WERI-Rb-1 (cell line): ENCODE measurements at regions not wholly inside any gene's neighbourhood (a gene's known extent, or its start where the extent isn't known, plus 50 kb on each side); places are given as distances from the start of the nearest gene placed in this dataset.
A peak's percentile ranks its signal among the peaks of the same experiment; 100 is the strongest.

ENCODE experiments used
- DNase-seq: peaks from one replicate; pipeline ENCODE4 v3.0.0-alpha.2; 2020
- H3K27ac ChIP-seq: fragments of 250-450 bp; sonication (Bioruptor Pico); 2 replicates; pipeline ENCODE4 v1.5.1; 2020; ENCODE audit warnings: mild to moderate bottlenecking, moderate library complexity
- H3K27me3 ChIP-seq: fragments of 250-450 bp; sonication (Bioruptor Pico); 2 replicates; pipeline ENCODE4 v1.5.1; 2021; ENCODE audit warnings: mild to moderate bottlenecking, low read depth, moderate library complexity; ENCODE audit not compliant: insufficient read depth, severe bottlenecking
- H3K36me3 ChIP-seq: fragments of 250-450 bp; sonication (Bioruptor Pico); 2 replicates; pipeline ENCODE4 v1.5.1; 2020; ENCODE audit warnings: mild to moderate bottlenecking, moderate library complexity
- H3K4me3 ChIP-seq: 2 replicates; pipeline ENCODE4 v1.5.1; 2011; ENCODE audit warnings: low read depth, mild to moderate bottlenecking, control low read depth, low read length
- H3K9me3 ChIP-seq: fragments of 250-450 bp; sonication (Bioruptor Pico); 2 replicates; pipeline ENCODE4 v1.5.1; 2021; ENCODE audit warnings: mild to moderate bottlenecking, moderate library complexity; ENCODE audit not compliant: severe bottlenecking
- TF ChIP-seq, protein P1 (sequence below): IDR thresholded peaks from 2 replicates; pipeline ENCODE4 v1.5.1; 2011; ENCODE audit warnings: low read depth, mild to moderate bottlenecking, control low read depth, inconsistent platforms, low read length

DNA sequence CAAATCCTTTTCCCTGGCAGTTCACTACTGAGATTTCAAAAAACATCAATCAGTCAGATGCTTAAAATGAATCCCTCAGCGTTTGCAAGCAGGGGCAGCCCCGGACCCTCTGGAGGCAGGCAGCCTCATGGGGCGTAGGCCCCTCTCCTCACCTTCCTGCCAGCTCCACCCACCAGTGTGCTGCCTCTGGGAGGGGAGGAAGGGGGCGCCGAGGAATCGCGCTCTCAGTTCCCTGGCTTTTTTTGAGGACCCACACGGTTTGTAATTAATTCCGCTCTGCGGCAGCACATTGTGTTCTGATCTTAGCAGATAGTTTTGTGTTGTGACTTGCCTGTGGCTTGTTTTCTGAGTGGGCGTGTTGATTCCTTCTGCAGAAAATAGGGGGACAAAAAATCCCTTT, 159.9 kb downstream of the KLF13 start:
- H3K27me3 ChIP-seq, result no peaks in the 10 kb centered on the region
- H3K4me3 ChIP-seq, result no peak overlapping the region
- H3K36me3 ChIP-seq, result no peaks in the 10 kb centered on the region
- no peak overlapping the region for H3K27ac ChIP-seq
- H3K9me3 ChIP-seq, result no peaks in the 10 kb centered on the region
- DNase-seq, result no peak
- TF ChIP-seq, protein P1, sequence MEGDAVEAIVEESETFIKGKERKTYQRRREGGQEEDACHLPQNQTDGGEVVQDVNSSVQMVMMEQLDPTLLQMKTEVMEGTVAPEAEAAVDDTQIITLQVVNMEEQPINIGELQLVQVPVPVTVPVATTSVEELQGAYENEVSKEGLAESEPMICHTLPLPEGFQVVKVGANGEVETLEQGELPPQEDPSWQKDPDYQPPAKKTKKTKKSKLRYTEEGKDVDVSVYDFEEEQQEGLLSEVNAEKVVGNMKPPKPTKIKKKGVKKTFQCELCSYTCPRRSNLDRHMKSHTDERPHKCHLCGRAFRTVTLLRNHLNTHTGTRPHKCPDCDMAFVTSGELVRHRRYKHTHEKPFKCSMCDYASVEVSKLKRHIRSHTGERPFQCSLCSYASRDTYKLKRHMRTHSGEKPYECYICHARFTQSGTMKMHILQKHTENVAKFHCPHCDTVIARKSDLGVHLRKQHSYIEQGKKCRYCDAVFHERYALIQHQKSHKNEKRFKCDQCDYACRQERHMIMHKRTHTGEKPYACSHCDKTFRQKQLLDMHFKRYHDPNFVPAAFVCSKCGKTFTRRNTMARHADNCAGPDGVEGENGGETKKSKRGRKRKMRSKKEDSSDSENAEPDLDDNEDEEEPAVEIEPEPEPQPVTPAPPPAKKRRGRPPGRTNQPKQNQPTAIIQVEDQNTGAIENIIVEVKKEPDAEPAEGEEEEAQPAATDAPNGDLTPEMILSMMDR, result no peak

DNA sequence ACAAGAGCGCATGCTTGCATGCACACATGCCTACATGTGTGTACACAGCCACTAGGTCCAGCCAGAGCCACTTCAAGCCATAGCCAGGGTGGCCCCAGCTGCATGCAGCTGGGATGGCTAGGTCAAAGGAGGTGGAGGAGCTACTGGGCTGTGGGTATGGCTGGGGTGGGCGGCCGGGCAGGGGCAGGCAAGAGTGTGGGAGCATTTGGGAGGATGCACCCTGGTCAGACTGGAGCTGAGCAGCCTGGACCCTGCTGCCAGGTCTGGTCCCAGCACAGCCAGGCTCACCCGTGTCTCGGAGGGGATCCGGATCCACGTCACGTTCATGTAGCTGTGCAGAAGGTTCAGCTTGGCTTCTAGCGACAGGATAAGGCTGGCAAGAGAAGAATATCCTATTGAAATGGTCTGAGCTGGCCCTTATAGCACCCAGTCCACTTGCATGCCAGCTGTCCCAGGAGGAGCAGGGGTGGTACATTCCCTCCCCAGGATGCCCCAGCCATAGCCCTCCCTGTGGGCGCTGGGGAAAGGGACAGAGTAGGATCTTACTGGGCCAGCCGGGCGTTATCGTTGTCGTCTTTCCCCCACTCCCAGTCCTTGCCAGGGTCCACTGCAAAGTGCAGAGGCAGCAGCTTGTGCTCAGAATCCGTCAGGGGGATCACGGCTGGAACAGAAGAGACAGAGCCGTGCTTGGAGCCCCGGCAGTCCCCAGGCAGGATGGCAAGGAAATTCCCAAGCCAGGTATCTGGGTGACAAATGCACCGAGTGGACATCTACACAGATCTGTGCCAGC, 160.5 kb downstream of the KLF13 start:
- Histone ChIP-seq H3K4me3 (no peak overlapping the region), H3K36me3 (no peaks in the 10 kb centered on the region), H3K27me3 (no peaks in the 10 kb centered on the region), H3K9me3 (no peaks in the 10 kb centered on the region), H3K27ac (no peak overlapping the region)
- no peak for DNase-seq
- TF ChIP-seq, protein P1, result no peak

DNA sequence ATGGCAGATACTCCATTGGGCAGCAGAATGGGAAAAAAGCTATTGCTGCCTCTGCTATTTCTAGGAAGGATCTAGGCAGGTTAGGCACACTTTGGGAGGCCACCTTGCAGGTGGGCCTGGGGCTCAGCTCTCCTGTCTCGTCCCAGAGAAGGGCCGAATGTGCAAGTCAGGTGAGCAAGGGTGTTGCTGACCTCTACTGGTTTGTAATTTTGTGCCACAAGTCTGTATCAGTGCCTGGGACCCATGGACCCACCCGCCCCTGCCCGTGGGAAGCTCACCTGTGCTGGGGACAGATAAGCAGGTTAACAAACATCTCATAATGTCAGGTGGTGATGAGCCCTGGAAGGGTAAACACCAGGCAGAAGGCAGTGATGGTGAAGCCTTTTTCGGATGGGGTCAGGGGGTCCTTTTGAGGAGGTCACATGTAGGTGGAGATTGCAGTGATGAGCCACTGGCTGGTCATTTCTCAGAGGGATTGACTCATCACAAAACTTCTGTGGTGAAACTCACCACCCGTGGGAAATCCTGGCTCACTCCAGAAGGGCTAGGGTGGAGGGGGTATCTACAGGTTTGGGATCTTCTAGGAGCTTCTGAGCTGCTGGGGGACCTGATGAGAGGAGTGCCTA, 161.3 kb downstream of the KLF13 start:
- no peak overlapping the region for H3K4me3 ChIP-seq
- TF ChIP-seq, protein P1, result peak; percentile 22; the same call in 1 of the 2 replicates
- H3K9me3 ChIP-seq, result no peaks in the 10 kb centered on the region
- no peaks in the 10 kb centered on the region for H3K36me3 ChIP-seq
- no peak overlapping the region for H3K27ac ChIP-seq
- no peak for DNase-seq
- H3K27me3 ChIP-seq, result no peaks in the 10 kb centered on the region

- no peaks in the 10 kb centered on the region for H3K36me3 ChIP-seq
- H3K4me3 ChIP-seq, result no peak overlapping the region
- no peaks in the 10 kb centered on the region for H3K9me3 ChIP-seq
- H3K27me3 ChIP-seq, result no peaks in the 10 kb centered on the region
- H3K27ac ChIP-seq, result no peak overlapping the region
- TF ChIP-seq, protein P1, result peak; percentile 82
- peak; percentile 73 for DNase-seq
These were observed 162.0 kb downstream of the KLF13 start for GRCh38 chr15:31488437-31489204.

GRCh38 chr15:31489281-31489680, 162.6 kb downstream of the KLF13 start:
- Histone ChIP-seq H3K4me3 (no peak overlapping the region), H3K27ac (no peak overlapping the region), H3K36me3 (no peaks in the 10 kb centered on the region), H3K9me3 (no peaks in the 10 kb centered on the region), H3K27me3 (no peaks in the 10 kb centered on the region)
- TF ChIP-seq, protein P1, result no peak
- no peak for DNase-seq
